Smooth muscle cell (in vitro differentiated cells): ENCODE measurements at regions not wholly inside any gene's neighbourhood (a gene's known extent, or its start where the extent isn't known, plus 50 kb on each side); places are given as distances from the start of the nearest gene placed in this dataset.
A peak's percentile ranks its signal among the peaks of the same experiment; 100 is the strongest.

Experiments used
- DNase-seq: peaks from one replicate; lab custom pipeline; 2025; ENCODE audit not compliant: unreplicated experiment; lab: John Stamatoyannopoulos, UW
- H2AFZ ChIP-seq: fragments of 200-600 bp; sonication (generic); 2 replicates; pipeline ENCODE4 v1.6.0; 2016; ENCODE audit warnings: antibody characterized with exemption, low read depth, mild to moderate bottlenecking
- H3F3A ChIP-seq: fragments of 200-600 bp; sonication (generic); 2 replicates; pipeline ENCODE4 v1.6.0; 2017; ENCODE audit warnings: antibody characterized with exemption, low read depth
- H3K27ac ChIP-seq: fragments of 200-600 bp; sonication (generic); 2 replicates; pipeline ENCODE4 v1.5.1; 2016; ENCODE audit warnings: low read depth, mild to moderate bottlenecking
- H3K27me3 ChIP-seq: fragments of 200-600 bp; sonication (generic); 2 replicates; pipeline ENCODE4 v1.6.1; 2016; ENCODE audit warnings: low read depth, mild to moderate bottlenecking
- H3K36me3 ChIP-seq: fragments of 200-600 bp; sonication (generic); 2 replicates; pipeline ENCODE4 v1.5.1; 2016; ENCODE audit warnings: low read depth
- H3K4me1 ChIP-seq: fragments of 200-600 bp; sonication (generic); 2 replicates; pipeline ENCODE4 v1.5.1; 2016; ENCODE audit warnings: low read depth
- H3K4me2 ChIP-seq: fragments of 200-600 bp; sonication (generic); 2 replicates; pipeline ENCODE4 v1.6.0; 2016; ENCODE audit warnings: mild to moderate bottlenecking
- H3K4me3 ChIP-seq: fragments of 200-600 bp; sonication (generic); 2 replicates; pipeline ENCODE4 v1.5.1; 2016; ENCODE audit warnings: mild to moderate bottlenecking
- H3K79me2 ChIP-seq: fragments of 200-600 bp; sonication (generic); 2 replicates; pipeline ENCODE4 v1.6.0; 2016; ENCODE audit warnings: low read depth, mild to moderate bottlenecking
- H3K9ac ChIP-seq: fragments of 200-600 bp; sonication (generic); 2 replicates; pipeline ENCODE4 v1.6.0; 2016; ENCODE audit warnings: low read depth
- H3K9me3 ChIP-seq: fragments of 200-600 bp; sonication (generic); replicated peaks from 2 replicates; pipeline ENCODE4 v1.5.1; 2016; ENCODE audit warnings: low read depth
- H4K20me1 ChIP-seq: fragments of 200-600 bp; sonication (generic); 2 replicates; pipeline ENCODE4 v1.6.0; 2016; ENCODE audit warnings: low read depth
- WGBS: methylation state at CpG from one replicate; pipeline ENCODE4 v1.1.7; 2016; ENCODE audit warnings: low lambda C conversion rate; 5-methylcytosine and 5-hydroxymethylcytosine counted together
- TF ChIP-seq, protein P1 (sequence below): fragments of 200-600 bp; sonication (generic); IDR thresholded peaks from 2 replicates; pipeline ENCODE4 v1.5.1; 2017; ENCODE audit warnings: borderline replicate concordance, mild to moderate bottlenecking, antibody characterized with exemption; ENCODE audit not compliant: insufficient read depth, poor library complexity, severe bottlenecking

GRCh38 chr18:28855989-28856388, 679.1 kb upstream of the CDH2 start:
- H3F3A ChIP-seq: no peaks in the 10 kb centered on the region
- no peaks in the 10 kb centered on the region for H3K4me1 ChIP-seq
- 79% methylated on average over 2 of the region's 2 CpGs for WGBS
- H3K9me3 ChIP-seq: no peaks in the 10 kb centered on the region
- no peaks in the 10 kb centered on the region for H3K79me2 ChIP-seq
- H3K27me3 ChIP-seq: no peaks in the 10 kb centered on the region
- peak overlapping the region; percentile 75 for H3K27ac ChIP-seq
- no peak for DNase-seq
- TF ChIP-seq, protein P1, sequence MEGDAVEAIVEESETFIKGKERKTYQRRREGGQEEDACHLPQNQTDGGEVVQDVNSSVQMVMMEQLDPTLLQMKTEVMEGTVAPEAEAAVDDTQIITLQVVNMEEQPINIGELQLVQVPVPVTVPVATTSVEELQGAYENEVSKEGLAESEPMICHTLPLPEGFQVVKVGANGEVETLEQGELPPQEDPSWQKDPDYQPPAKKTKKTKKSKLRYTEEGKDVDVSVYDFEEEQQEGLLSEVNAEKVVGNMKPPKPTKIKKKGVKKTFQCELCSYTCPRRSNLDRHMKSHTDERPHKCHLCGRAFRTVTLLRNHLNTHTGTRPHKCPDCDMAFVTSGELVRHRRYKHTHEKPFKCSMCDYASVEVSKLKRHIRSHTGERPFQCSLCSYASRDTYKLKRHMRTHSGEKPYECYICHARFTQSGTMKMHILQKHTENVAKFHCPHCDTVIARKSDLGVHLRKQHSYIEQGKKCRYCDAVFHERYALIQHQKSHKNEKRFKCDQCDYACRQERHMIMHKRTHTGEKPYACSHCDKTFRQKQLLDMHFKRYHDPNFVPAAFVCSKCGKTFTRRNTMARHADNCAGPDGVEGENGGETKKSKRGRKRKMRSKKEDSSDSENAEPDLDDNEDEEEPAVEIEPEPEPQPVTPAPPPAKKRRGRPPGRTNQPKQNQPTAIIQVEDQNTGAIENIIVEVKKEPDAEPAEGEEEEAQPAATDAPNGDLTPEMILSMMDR: no peak
- H3K9ac ChIP-seq: no peak overlapping the region
- H4K20me1 ChIP-seq: no peaks in the 10 kb centered on the region
- no peak overlapping the region for H3K4me3 ChIP-seq
- H3K36me3 ChIP-seq: no peaks in the 10 kb centered on the region
- peak overlapping the region; percentile 6 for H2AFZ ChIP-seq
- peak overlapping the region; percentile 66 for H3K4me2 ChIP-seq

- 3% methylated on average over 1 of the region's 1 CpG for WGBS
- Histone ChIP-seq H3K27ac (peak overlapping the region; percentile 75), H3K9ac (no peak overlapping the region), H3K4me3 (no peak overlapping the region), H2AFZ (peak overlapping the region; percentile 6), H3K27me3 (no peaks in the 10 kb centered on the region), H3K36me3 (no peaks in the 10 kb centered on the region), H4K20me1 (no peaks in the 10 kb centered on the region), H3K79me2 (no peaks in the 10 kb centered on the region), H3K4me2 (peak overlapping the region; percentile 66), H3F3A (no peaks in the 10 kb centered on the region), H3K4me1 (no peaks in the 10 kb centered on the region), H3K9me3 (no peaks in the 10 kb centered on the region)
- no peak for DNase-seq
- TF ChIP-seq, protein P1: no peak
These were observed 678.6 kb upstream of the CDH2 start for GRCh38 chr18:28855524-28855923.

DNA sequence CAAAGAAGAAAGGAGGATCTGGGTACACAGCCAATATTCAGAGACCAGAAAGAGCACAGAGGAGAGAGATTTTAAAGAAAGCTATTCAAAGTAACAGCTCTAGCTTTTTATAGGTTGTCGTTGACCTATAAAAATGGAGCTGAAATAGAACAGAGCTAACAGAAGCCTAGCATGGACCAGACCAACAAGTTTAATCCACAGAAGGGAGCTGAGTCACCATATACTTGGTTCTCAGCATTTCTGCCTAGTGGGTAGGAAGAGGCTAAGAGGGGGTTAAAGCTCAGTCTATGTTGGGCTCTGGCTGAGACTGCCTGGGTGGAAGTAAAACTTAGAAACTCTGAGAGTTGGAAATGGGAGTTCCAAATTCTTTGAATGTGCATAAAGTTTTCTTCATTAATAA, 678.0 kb upstream of the CDH2 start:
- Histone ChIP-seq H3K27me3 (no peaks in the 10 kb centered on the region), H3F3A (no peaks in the 10 kb centered on the region), H2AFZ (peak overlapping the region; percentile 70), H3K4me2 (peak overlapping the region; percentile 66), H3K27ac (peak overlapping the region; percentile 75), H3K79me2 (no peaks in the 10 kb centered on the region), H3K9me3 (no peaks in the 10 kb centered on the region), H4K20me1 (no peaks in the 10 kb centered on the region), H3K36me3 (no peaks in the 10 kb centered on the region), H3K4me1 (no peaks in the 10 kb centered on the region), H3K4me3 (no peak overlapping the region), H3K9ac (no peak overlapping the region)
- 4% methylated on average over 1 of the region's 1 CpG for WGBS
- no peak for DNase-seq
- TF ChIP-seq, protein P1: no peak

DNA sequence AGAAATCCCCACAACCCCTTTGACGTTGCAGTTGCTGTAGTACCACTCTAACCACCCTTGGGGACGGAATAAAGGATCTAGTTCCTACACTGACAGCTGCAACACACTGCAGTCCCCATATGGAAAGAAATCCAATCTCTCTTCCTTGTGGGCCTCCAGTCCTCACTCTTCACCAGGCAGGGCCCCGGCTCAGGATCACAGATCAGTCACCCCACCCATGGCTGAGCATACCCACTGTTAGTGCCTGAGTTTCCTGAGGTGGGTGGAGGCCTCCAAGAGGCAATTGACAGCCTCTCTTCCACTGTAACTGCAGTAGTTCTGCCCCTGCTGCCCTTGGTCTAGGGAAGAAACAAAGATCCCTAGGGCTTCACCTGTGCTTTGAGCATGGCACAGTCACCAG, 670.0 kb upstream of the CDH2 start:
- 91% methylated on average over 3 of the region's 3 CpGs for WGBS
- Histone ChIP-seq H3K9me3 (no peaks in the 10 kb centered on the region), H3K27me3 (no peaks in the 10 kb centered on the region), H3K4me1 (no peaks in the 10 kb centered on the region), H3K9ac (no peak overlapping the region), H4K20me1 (no peaks in the 10 kb centered on the region), H3K27ac (no peak overlapping the region), H3K79me2 (no peaks in the 10 kb centered on the region), H3K36me3 (no peaks in the 10 kb centered on the region), H3K4me2 (no peak overlapping the region), H2AFZ (no peak overlapping the region), H3F3A (no peaks in the 10 kb centered on the region), H3K4me3 (no peak overlapping the region)
- DNase-seq: no peak
- TF ChIP-seq, protein P1: no peak
